Endodermal cell (in vitro differentiated cells): ENCODE measurements at regions not wholly inside any gene's neighbourhood (a gene's known extent, or its start where the extent isn't known, plus 50 kb on each side); places are given as distances from the start of the nearest gene placed in this dataset.
A peak's percentile ranks its signal among the peaks of the same experiment; 100 is the strongest.

Source experiments
- DNase-seq: peaks from one replicate; pipeline ENCODE4 v3.0.0-alpha.2; 2017
- H3K27ac ChIP-seq: 2 replicates; pipeline ENCODE4 v1.5.1; 2013; ENCODE audit warnings: mild to moderate bottlenecking, low read depth, low read length, moderate library complexity
- H3K27me3 ChIP-seq: 2 replicates; pipeline ENCODE4 v1.6.1; 2013; ENCODE audit warnings: mild to moderate bottlenecking, low read length, moderate library complexity; ENCODE audit not compliant: insufficient read depth, control insufficient read depth, poor library complexity, severe bottlenecking
- H3K36me3 ChIP-seq: 2 replicates; pipeline ENCODE4 v1.7.0; 2013; ENCODE audit warnings: mild to moderate bottlenecking, low read length, moderate library complexity; ENCODE audit not compliant: control insufficient read depth, insufficient read depth
- H3K4me1 ChIP-seq: one replicate; pipeline ENCODE4 v1.7.0; 2013; ENCODE audit warnings: low read length; ENCODE audit not compliant: control insufficient read depth, insufficient read depth
- H3K4me3 ChIP-seq: 2 replicates; pipeline ENCODE4 v1.5.1; 2013; ENCODE audit warnings: mild to moderate bottlenecking, low read length, moderate library complexity
- H3K9ac ChIP-seq: 2 replicates; pipeline ENCODE4 v1.6.1; 2013; ENCODE audit warnings: mild to moderate bottlenecking, low read length, moderate library complexity; ENCODE audit not compliant: poor library complexity, severe bottlenecking; ENCODE audit errors: extremely low read depth
- H3K9me3 ChIP-seq: 2 replicates; pipeline ENCODE4 v1.6.1; 2013; ENCODE audit warnings: mild to moderate bottlenecking, low read length, moderate library complexity; ENCODE audit not compliant: control insufficient read depth
- H3K27ac Mint-ChIP-seq: 2 replicates; pipeline ENCODE4 v1.8.0; 2020; ENCODE audit warnings: mixed read lengths
- H3K27me3 Mint-ChIP-seq: 2 replicates; pipeline ENCODE4 v1.8.0; 2021; ENCODE audit warnings: mild to moderate bottlenecking, mixed read lengths; ENCODE audit not compliant: insufficient read depth
- H3K36me3 Mint-ChIP-seq: 2 replicates; pipeline ENCODE4 v1.8.0; 2020; ENCODE audit warnings: low read depth, mixed read lengths
- H3K4me1 Mint-ChIP-seq: 2 replicates; pipeline ENCODE4 v1.8.0; 2020; ENCODE audit warnings: mixed read lengths
- H3K4me3 Mint-ChIP-seq: 2 replicates; pipeline ENCODE4 v1.8.0; 2020; ENCODE audit warnings: mild to moderate bottlenecking, moderate library complexity, mixed read lengths
- H3K9me3 Mint-ChIP-seq: 2 replicates; pipeline ENCODE4 v1.8.0; 2020; ENCODE audit warnings: mild to moderate bottlenecking, mixed read lengths
- WGBS, 2 experiments: methylation state at CpG; one replicate each; pipeline versions ENCODE4 v1.1.5 to v1.1.7; 2013; ENCODE audit warnings: missing lambda C conversion rate in 2 of 2, mixed read lengths in 1 of 2; ENCODE audit not compliant: insufficient coverage in 1 of 2, insufficient read length in 1 of 2; 5-methylcytosine and 5-hydroxymethylcytosine counted together
- TF ChIP-seq, protein P1 (sequence below): fragments of 200-600 bp; sonication (generic); conservative IDR thresholded peaks from 2 replicates; pipeline ENCODE4 v1.5.0; 2021; ENCODE audit warnings: antibody characterized with exemption, mild to moderate bottlenecking

GRCh38 chr5:173689171-173689736, 72.8 kb upstream of the BOD1 start:
- peak; percentile 66 for DNase-seq
- TF ChIP-seq, protein P1, sequence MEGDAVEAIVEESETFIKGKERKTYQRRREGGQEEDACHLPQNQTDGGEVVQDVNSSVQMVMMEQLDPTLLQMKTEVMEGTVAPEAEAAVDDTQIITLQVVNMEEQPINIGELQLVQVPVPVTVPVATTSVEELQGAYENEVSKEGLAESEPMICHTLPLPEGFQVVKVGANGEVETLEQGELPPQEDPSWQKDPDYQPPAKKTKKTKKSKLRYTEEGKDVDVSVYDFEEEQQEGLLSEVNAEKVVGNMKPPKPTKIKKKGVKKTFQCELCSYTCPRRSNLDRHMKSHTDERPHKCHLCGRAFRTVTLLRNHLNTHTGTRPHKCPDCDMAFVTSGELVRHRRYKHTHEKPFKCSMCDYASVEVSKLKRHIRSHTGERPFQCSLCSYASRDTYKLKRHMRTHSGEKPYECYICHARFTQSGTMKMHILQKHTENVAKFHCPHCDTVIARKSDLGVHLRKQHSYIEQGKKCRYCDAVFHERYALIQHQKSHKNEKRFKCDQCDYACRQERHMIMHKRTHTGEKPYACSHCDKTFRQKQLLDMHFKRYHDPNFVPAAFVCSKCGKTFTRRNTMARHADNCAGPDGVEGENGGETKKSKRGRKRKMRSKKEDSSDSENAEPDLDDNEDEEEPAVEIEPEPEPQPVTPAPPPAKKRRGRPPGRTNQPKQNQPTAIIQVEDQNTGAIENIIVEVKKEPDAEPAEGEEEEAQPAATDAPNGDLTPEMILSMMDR: no peak

GRCh38 chr5:173689737-173690360, 73.4 kb upstream of the BOD1 start:
- Histone ChIP-seq H3K4me3 (no peak overlapping the region), H3K36me3 (no peaks in the 10 kb centered on the region), H3K27ac (peak overlapping the region; percentile 64), H3K9me3 (peaks cover 9% of the 10 kb centered on the region), H3K27me3 (no peaks in the 10 kb centered on the region), H3K4me1 (peaks cover 12% of the 10 kb centered on the region), H3K9ac (no peak overlapping the region)
- Mint-ChIP-seq H3K9me3 (peaks cover 7% of the 10 kb centered on the region), H3K27me3 (no peaks in the 10 kb centered on the region), H3K4me3 (no peak overlapping the region), H3K27ac (peak overlapping the region; percentile 83), H3K4me1 (peaks cover 18% of the 10 kb centered on the region), H3K36me3 (peaks cover 4% of the 10 kb centered on the region)
- WGBS, 2 experiments: 83 to 87% methylated on average over 8 to 12 of the region's 12 CpGs
- peak; percentile 63 for DNase-seq
- TF ChIP-seq, protein P1: peak; percentile 38

More at GRCh38 chr5:173689171-173689736, 72.8 kb upstream of the BOD1 start:
- Mint-ChIP-seq H3K36me3 (peaks cover 4% of the 10 kb centered on the region), H3K9me3 (peaks cover 7% of the 10 kb centered on the region), H3K27me3 (no peaks in the 10 kb centered on the region), H3K4me3 (no peak overlapping the region), H3K4me1 (peaks cover 18% of the 10 kb centered on the region), H3K27ac (peak overlapping the region; percentile 74)
- Histone ChIP-seq H3K9ac (no peak overlapping the region), H3K27me3 (no peaks in the 10 kb centered on the region), H3K9me3 (peaks cover 9% of the 10 kb centered on the region), H3K4me3 (no peak overlapping the region), H3K4me1 (peaks cover 12% of the 10 kb centered on the region), H3K27ac (peak overlapping the region; percentile 64), H3K36me3 (no peaks in the 10 kb centered on the region)
- 80 to 82% methylated on average over 4 to 7 of the region's 7 CpGs for WGBS, 2 experiments

- H3K4me1 ChIP-seq: peaks cover 12% of the 10 kb centered on the region
- no peaks in the 10 kb centered on the region for H3K27me3 Mint-ChIP-seq
- no peak overlapping the region for H3K4me3 Mint-ChIP-seq
- TF ChIP-seq, protein P1: no peak
- H3K4me3 ChIP-seq: no peak overlapping the region
- no peak for DNase-seq
- H3K36me3 ChIP-seq: no peaks in the 10 kb centered on the region
- H3K27ac Mint-ChIP-seq: no peak overlapping the region
- peaks cover 4% of the 10 kb centered on the region for H3K36me3 Mint-ChIP-seq
- H3K27ac ChIP-seq: no peak overlapping the region
- peaks cover 18% of the 10 kb centered on the region for H3K4me1 Mint-ChIP-seq
- H3K27me3 ChIP-seq: no peaks in the 10 kb centered on the region
- H3K9me3 Mint-ChIP-seq: peaks cover 3% of the 10 kb centered on the region
- H3K9ac ChIP-seq: no peak overlapping the region
- peaks cover 9% of the 10 kb centered on the region for H3K9me3 ChIP-seq
Measured at GRCh38 chr5:173691931-173692330, 75.5 kb upstream of the BOD1 start.
